SHP77 (cell line): ENCODE measurements at regions not wholly inside any gene's neighbourhood (a gene's known extent, or its start where the extent isn't known, plus 50 kb on each side); places are given as distances from the start of the nearest gene placed in this dataset.

ENCODE experiments used
- DNase-seq, 2 experiments: peaks; one replicate each; lab custom pipeline; 2025; lab: John Stamatoyannopoulos, UW

DNA sequence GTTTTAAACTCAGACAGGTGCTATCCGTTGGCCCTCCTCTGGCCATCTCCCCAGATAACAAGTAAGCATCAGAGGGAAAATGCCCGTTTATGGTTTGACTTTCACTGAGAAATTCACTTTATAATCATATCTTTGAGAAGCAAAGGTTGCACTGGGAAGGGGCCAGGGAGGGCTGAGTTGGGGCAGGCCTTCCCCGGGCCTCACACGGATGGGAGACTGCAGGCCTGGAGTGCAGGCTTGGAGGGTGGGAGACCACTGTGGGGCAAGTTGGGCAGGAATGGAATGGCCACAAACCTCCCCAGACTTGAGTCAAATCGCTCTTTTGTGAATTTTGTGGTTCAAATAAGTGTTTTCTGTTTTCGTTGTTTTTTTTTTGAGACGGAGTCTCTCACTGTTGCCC lies 451.7 kb downstream of the TSHZ3 start:
- no peak for DNase-seq

DNA sequence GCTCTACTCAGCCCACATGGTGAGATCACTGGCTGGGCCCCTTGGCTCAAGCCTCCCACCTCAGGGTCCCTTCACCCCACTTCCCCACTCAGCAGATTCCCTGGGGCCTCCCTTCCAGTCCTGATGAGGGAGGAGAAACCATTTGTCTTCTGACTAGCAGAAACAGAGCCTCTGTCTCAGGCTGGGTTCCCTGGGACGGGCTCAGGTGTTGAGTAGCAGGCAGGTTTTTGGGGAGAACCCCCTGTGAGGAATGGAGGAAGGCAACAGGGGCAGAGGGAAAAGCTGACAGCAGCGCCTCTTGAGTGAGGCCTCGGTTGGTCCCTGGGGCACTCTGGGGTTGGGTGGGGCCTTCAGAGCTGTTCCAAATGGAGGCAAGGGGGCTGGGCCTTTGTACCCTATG lies 452.2 kb downstream of the TSHZ3 start:
- DNase-seq = no peak

DNA sequence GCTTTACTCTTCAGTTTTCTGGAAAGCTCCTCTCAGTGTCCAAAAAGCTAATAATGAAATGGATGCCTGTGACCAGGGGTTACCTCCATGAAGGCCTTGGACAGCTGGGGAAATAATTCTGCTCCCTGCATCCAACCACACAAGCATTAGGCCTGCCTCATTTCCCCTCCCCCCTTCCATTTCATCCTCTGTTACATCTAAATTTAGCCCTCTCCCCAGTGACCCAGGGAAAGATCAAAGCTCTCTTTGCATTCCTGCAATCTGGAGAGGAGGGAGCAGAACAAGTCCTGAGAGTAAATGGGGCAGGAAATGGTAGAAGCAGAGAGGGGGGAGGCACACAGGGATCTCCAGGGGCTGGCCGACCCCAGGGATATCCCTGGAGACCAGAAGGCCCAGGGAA lies 452.7 kb downstream of the TSHZ3 start:
- DNase-seq = no peak

DNA sequence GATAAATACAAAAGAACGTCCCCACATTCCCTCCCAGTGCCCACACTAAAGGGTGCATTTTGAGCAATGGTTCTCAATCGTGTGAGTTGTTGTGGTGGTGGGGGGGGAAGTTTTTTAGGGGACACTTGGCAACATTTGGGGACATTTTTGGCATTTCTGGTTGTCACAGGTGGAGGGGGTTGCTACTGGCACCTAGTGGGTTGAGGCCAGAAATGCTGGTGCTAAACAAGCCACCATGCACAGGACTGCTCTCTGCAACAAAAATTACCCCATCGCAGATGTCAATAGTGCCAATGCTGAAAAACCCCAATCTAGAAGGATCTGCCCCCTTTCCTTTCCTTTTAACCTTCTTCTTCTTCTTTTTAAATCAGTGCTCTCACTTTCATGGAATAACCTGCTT lies 453.3 kb downstream of the TSHZ3 start:
- DNase-seq = no peak

DNA sequence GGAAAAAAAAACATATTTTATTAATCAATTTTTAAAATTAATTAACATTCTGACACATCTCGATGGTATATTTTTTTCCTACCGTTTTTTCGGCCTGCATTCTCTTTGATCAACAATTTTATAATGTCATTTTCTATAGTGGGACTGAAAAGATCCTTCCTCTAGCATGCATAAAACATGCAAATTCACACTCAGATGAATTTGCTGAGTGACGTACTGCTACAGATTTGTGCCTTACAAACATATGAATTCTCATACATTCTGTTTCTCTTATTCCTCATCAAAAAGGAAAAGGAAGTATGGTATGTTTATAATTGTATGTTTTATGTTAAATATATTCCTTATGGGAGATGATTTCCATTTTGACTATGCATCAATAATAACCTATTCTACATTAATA lies 458.2 kb downstream of the TSHZ3 start:
- no peak for DNase-seq

DNA sequence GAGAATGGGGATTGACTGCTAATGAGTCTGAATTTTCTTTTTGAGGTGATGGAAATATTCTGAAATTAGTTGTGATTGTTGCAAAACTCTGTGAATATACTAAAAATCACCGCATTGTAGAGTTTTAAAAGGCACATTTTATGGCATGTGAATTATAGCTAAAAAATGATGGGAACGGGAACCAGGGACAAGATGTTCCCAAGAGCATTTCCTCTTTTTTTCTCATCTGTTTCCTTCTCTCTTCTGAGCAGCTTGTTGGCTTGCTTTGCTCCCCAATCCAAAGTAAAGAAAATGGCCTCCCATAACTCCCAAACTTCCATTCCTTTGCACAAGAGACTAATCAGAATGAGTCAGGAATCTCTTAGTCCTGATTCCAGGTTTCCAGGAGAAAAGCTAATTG lies 459.2 kb downstream of the TSHZ3 start:
- no peak for DNase-seq

DNA sequence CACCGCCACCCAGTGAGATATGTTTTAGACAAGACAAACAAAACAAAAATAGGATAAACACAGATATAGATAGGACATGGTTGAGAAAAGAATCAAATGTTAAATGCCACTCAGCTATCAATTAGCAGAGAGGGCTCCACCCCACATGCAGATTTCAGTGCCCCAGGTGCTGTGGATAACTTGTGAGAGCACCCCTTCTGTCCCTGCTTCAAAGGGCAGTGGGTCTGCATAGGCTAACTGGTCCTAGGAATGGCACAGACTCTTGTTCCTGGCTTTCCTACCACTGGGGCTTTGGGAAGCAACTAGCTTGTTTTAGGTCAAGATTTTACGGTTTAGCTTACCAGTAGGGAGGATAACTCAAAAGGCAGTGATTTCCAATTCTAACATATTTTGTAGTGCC lies 460.3 kb downstream of the TSHZ3 start:
- DNase-seq = no peak

DNA sequence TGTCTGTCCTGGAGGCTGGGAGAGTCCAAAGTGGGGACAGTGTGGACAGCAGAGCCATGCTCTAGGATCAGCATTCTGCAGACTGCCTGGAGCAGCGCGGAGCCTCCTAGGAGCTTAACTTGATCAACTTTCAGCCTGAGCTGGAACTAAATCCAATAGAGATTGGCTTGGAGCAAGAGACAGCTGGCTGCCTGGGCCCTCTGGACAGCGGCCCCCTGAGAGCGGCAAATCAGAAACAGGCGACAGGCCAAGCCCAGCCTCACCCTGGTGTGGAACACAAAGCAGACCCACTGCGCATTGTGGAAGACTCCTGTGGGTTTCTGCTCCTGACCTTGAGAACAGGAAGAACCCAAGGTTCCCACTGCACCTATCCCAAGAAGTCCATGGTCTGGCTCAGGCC lies 462.2 kb downstream of the TSHZ3 start:
- no peak for DNase-seq

DNA sequence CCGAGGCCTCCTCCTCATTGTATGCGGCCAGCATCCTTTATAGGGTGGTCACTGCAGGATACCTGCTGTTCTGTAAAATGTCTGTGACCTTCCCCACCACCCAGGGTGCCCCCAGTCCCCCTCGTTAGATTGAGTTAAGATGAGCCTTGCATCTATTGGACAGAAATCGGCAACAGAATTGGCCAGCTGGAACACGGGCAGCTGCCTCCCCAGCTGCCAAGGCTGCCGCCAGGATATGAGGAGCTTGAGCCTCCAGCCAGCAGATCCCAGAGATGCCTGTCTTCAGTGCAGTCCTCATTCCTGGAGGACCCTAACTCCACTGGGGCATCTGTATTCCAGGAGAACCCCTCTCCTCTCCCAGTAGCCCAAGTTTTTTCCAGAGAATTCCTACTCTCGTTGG lies 463.0 kb downstream of the TSHZ3 start:
- DNase-seq = no peak

DNA sequence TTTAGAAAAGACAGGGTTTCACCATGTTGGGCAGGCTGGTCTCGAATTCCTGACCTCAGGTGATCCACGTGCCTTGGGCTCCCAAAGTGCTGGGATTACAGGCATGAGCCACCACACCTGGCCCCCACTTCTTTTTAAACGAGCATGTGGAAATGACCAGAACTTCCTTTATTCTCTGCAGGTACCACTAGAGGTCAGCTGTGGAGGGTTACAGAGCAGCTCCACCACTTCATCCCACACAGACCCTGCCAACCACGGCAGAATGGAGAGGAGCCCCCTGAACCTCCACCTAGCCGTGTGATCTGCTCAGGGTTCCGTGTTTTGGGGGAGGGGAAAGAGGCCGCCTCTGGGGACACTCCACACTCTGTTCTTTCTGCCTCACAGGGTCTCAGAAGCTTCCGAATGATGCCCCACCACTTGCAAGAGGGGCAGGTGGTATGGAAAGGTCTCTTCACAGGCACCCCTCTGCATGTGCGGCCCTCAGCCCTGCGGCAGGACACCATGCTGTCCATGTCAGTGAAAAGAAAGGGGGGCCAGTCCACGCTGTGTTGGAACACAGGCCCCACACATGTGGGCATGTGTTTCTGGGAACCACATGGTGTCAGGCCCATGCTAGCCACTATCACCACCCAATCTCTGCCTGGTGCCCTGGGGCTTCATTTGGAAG lies 465.0 kb downstream of the TSHZ3 start:
- no peak for DNase-seq

DNA sequence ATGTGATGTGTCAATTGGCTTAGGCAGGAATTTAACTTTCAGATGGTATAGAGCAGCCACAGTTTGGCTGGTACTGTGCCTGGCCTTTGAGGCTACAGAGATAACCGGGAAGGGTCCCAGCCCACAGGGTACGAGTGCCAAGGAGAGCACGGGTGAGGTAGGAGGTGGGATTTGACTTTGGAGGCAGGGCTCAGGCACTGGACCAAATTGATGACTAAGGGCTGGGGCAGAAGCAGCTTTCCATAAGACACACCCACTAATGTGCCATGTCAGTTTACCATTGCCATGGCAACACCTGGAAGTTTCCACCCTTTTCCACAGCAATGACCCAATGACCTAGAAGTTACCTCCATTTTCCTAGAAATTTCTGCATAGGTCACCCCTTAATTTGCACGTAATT lies 466.2 kb downstream of the TSHZ3 start:
- DNase-seq = no peak

DNA sequence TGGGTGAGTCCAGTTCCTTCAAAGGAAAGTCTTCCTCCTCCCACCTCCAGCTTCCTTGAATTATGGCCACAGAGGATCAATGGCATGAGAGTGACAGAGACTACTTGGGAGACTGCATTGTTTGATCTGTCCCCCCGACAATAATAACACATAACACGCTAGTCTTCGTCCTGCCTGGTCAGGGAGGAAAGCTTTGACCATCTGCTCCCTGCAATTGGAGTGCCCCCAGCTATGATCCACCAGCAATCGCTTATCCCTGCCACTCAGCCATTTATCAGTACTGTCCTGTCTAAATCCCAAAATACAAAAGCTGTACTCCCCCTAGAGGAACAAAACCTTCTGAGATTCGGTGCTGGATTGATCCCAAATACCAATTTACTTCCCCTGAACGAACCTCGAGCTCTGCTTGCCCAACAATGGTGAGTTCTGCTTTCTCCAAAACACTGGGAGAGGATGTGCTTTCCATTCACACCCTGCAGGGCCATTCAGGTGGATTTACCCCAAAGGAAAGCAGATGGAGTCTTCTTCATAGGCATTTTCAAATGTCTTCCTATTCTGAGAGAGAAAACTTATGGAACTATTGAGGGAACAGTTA lies 466.7 kb downstream of the TSHZ3 start:
- DNase-seq = no peak

DNA sequence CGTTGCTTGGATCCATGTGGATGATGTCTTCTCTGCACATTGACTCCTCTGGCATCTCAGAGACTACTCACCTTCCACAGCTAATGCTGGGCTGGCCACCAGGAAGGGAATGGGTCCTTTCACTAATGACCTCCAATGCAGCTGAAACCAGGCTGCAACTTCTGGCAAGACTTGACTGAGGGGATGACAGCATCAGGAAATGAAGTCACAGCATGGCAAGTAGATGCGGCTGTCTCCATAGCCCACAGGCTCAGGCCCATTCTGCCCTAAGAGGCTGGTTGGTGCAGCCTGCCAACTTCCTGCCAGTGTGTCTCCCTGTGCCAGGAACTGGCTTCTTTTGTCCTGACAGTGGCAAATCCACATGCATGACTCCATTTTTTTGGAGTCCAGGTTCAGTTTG lies 467.3 kb downstream of the TSHZ3 start:
- DNase-seq = no peak

DNA sequence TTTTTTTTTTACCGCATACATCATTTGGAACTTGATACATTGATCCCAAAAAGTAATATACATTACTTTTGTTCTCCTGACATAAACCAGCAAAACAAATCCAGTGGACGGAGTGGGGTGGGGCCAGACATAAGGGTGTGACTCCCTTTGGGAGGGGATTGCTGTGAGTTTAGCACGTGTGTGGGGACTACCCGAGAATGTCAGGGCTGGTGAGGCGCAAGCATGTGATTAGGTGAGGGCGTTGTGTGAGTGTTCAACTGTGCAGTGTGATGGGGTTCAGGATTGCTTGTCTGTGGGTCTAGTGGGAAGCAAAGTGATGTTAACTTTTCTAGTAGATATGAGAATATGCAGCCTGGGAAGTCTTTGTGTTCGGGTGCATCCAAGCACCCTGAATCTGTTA lies 468.0 kb downstream of the TSHZ3 start:
- no peak for DNase-seq

DNA sequence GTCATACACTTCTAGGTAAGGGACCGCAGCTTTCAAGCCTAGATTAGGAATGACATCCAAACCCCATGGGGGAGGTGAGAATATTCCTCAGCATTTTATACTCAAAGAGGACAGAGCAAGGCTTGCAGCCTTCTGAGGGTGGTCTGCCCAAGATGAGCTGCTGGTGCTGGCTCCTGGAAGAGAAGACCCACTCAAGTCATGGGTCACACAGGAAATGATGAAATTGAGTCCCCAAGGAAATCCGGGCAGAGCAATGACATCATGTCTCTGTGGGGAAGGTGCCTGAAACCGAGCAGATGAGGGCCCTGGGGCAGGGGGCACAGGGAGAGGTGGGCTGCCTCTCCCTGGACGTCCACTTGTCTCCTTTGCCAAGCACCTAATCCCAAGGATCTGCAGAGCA lies 468.7 kb downstream of the TSHZ3 start:
- DNase-seq = no peak

DNA sequence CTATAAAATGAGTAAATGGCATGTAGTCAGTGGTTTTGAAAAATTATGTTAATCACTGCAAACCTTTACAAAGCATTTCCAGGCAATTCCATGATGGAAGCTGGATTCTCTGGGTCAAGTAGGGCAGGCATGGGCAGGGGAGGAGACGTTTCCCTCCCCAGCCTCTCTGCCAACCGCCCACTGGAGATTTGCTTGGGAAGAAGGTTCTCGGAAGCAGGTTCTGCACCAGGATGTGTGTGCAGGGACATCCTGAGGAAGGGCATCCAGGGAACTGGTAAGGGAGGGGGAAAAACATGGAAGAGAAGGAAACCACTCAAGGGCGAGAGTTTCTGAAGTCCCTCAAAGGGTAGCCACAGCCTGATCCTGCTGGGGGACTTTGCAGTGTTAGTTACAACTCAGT lies 469.1 kb downstream of the TSHZ3 start:
- no peak for DNase-seq

DNA sequence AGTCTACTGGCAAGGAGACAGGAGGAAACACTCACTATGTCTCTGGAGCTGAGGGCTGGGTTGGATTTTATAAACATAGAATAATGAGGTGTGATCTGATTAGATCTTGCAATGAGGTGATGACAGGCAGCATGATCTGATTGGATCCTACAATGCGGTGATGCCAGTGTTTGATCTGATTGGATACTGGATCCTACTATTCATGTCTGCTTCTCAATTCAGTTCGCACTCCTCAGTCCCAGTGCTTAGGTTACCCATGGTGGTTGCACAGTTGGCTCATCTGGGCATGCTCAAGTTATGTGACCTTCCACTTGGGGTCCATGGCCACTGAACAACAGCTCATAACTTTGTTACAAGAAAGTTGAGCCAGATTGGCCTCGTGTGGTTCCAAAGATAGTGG lies 469.5 kb downstream of the TSHZ3 start:
- no peak for DNase-seq

DNA sequence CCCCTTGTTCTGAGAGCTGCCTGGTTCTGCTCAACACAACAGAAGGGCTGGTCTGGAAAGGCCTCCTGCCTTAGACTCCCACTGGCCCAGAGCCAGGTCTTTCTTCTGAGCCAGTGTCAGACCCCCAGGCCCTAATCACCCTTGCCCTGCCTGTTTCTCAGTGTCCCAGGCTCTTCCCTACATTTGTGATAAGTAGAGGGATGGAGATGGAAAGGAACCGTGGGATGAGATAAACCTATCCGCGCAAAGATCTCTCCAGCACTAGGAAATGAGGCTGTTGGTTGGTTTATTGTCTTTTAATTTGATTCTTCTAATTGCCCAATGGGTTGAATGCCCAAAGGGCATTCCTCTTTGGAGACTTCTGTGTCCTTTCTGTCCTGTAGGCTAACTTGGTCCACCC lies 470.0 kb downstream of the TSHZ3 start:
- no peak for DNase-seq

DNA sequence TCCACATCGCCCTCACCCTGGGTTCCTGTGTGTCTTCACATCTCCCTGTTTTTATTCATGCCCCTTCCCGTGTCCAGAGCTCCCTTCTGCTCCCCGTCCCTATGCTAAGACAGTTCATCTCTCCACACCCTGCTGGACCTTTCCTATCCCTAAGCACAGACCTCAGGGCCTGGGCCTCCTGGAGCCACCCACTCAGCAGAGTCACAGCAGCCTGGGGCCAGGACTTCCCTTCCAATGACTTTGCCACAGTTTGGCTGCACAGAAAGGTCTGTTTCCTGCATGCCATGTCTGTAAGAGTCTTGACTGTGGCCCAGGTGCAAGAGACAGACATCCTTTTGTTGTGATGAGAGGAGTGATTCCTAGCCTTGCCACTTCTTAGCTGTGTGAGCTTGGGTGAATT lies 470.7 kb downstream of the TSHZ3 start:
- no peak for DNase-seq

DNA sequence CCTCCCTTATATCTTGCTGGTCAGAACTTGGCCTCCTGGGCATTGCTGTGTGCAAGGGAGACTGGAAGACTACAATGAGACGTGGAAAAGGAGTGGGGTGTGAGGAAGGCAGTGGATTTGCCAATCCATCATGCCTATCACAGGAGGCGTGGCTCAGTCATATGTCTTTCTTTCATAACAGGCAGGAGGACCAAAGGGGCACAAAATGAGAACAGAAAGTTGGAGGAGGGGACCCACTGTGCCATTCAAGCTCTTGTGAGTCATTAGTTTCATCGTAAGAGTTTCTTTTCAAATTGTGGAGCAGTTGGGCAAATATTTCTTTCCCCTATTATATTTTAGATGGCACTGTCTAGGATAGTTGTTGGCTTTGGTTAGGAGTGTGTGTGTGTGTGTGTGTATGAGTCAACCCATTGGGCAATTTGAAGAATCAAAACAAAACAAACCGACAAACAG lies 471.5 kb downstream of the TSHZ3 start:
- DNase-seq = no peak

DNA sequence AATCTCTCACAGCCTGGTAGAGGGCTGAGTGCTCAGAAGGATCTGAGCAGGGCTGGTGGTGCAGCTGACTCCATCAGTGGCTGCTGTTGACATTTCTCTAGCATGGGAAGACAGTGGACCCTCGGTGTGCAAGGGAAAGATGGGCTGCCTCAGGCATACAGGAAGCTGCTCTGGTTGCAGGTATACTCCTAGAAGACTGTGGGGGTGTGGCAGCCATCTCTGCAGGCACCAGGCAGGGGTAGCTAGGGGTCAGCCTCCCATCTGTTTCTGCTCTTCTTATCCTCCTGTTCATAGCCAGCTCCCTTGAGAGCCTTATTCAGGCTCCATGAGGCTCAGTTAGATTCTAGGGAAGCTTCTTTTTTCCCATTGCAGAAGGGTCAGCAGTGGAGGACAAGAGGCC lies 475.5 kb downstream of the TSHZ3 start:
- DNase-seq = no peak

DNA sequence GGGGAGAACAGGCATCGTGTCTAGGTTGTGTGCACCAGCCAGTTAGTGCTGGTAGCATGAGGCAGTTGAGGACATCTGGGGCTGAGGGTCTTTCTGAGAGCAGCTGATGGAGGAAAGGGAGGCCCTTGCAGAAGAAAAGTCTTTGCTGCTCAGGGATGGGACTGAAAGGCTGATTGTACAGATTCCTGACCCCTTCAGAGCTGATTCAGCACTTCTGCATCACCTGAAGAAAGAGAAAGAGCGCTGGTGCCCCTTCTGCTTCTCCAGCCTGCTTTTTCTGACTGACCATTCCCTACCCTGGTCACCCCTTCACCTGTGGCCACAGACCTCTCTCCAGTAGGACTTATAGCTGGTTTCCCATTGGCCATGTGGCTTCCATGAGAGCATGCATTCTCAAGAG lies 476.2 kb downstream of the TSHZ3 start:
- DNase-seq = no peak

DNA sequence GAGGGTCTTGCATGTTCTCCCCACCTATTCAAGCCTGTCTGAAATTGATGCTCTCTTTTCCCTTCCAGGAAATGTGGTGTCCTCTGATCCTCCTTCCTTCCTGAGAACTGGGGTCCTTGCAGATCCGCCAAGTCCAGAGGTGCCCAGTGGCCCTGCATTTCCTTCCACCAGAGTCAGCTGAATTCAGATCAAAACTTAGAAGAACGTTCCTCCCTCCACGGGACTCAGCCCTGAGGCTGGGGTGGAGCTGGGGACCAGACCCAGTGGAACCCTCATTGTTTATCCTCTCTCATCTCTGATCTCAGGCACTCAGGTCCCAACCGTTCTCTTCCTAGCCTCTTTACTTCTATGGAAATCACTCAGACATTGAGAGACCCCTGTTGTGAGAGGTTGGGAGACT lies 477.3 kb downstream of the TSHZ3 start:
- DNase-seq = no peak

DNA sequence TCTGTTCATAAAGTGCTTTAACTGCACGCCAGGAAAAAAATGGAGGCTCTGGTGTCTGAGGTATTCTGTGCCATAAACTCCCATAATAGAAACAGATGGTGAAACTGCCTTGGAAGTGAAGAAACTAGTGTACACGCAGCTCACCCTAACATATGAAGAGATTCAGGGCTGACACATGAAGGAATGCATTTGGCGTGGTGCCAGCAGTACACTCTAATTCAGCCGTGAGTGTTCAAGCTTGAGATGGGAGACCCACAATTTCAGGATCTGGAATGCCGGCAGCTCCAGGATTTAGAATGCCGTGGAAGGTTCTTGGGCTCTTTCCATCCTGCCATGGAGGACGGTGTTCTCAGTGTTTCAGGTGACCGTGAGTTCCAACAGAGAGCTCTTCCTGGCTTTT lies 478.4 kb downstream of the TSHZ3 start:
- no peak for DNase-seq
